DND-41 (cell line): ENCODE measurements at regions not wholly inside any gene's neighbourhood (a gene's known extent, or its start where the extent isn't known, plus 50 kb on each side); places are given as distances from the start of the nearest gene placed in this dataset.

Experiments used
- ATAC-seq: fragments of 200-7000 bp; cut with Tn5 transposase; 3 replicates; pipeline ENCODE4 v1.9.1; 2021; ENCODE audit warnings: low read depth; ENCODE audit not compliant: insufficient read depth
- DNase-seq: peaks from one replicate; pipeline ENCODE4 v3.0.0-alpha.2; 2020
- H2AFZ ChIP-seq: 2 replicates; pipeline ENCODE4 v1.6.0; 2012; ENCODE audit warnings: low read depth, low read length
- H3K27ac ChIP-seq: 2 replicates; pipeline ENCODE4 v1.5.1; 2012; ENCODE audit warnings: low read length, inconsistent platforms
- H3K27me3 ChIP-seq: fragments of 200-600 bp; sonication (generic); 2 replicates; pipeline ENCODE4 v1.6.0; 2012; ENCODE audit warnings: low read length, mild to moderate bottlenecking, inconsistent platforms; ENCODE audit not compliant: insufficient read depth, poor library complexity
- H3K36me3 ChIP-seq: 2 replicates; pipeline ENCODE4 v1.5.1; 2012; ENCODE audit warnings: low read length, inconsistent platforms; ENCODE audit not compliant: insufficient read depth
- H3K4me1 ChIP-seq: 2 replicates; pipeline ENCODE4 v1.5.1; 2012; ENCODE audit warnings: mild to moderate bottlenecking, low read length; ENCODE audit not compliant: insufficient read depth
- H3K4me2 ChIP-seq: 2 replicates; pipeline ENCODE4 v1.6.0; 2012; ENCODE audit warnings: mild to moderate bottlenecking, moderate library complexity, low read length, inconsistent platforms; ENCODE audit not compliant: insufficient read depth
- H3K4me3 ChIP-seq, 2 experiments: fragments of 200-600 bp in 1 of 2; shearing (Covaris generic) in 1 of 2; 2 replicates each; pipeline ENCODE4 v1.5.1; 2012 to 2016; ENCODE audit warnings: inconsistent platforms in 2 of 2, low read length in 2 of 2, mild to moderate bottlenecking in 2 of 2, low read depth in 1 of 2, moderate library complexity in 1 of 2
- H3K79me2 ChIP-seq: 2 replicates; pipeline ENCODE4 v1.6.0; 2012; ENCODE audit warnings: low read length, inconsistent platforms; ENCODE audit not compliant: insufficient read depth
- H3K9ac ChIP-seq: 2 replicates; pipeline ENCODE4 v1.6.0; 2012; ENCODE audit warnings: low read depth, mild to moderate bottlenecking, inconsistent platforms, low read length, moderate library complexity
- H3K9me3 ChIP-seq: 2 replicates; pipeline ENCODE4 v1.5.1; 2012; ENCODE audit warnings: low read length, moderate library complexity, mild to moderate bottlenecking, inconsistent platforms; ENCODE audit not compliant: insufficient read depth, severe bottlenecking
- H4K20me1 ChIP-seq: 2 replicates; pipeline ENCODE4 v1.6.0; 2012; ENCODE audit warnings: low read length; ENCODE audit not compliant: insufficient read depth
- EZH2 ChIP-seq: IDR thresholded peaks from 3 replicates; pipeline ENCODE4 v1.6.1; 2012; ENCODE audit warnings: borderline replicate concordance, low read depth, mild to moderate bottlenecking, moderate library complexity, low read length, inconsistent platforms; ENCODE audit not compliant: severe bottlenecking
- TF ChIP-seq, protein P1 (sequence below): IDR thresholded peaks from 2 replicates; pipeline ENCODE4 v1.5.1; 2012; ENCODE audit warnings: borderline replicate concordance, low read length, moderate library complexity, mild to moderate bottlenecking; ENCODE audit not compliant: poor library complexity, severe bottlenecking; ENCODE audit errors: extremely low read depth

DNA sequence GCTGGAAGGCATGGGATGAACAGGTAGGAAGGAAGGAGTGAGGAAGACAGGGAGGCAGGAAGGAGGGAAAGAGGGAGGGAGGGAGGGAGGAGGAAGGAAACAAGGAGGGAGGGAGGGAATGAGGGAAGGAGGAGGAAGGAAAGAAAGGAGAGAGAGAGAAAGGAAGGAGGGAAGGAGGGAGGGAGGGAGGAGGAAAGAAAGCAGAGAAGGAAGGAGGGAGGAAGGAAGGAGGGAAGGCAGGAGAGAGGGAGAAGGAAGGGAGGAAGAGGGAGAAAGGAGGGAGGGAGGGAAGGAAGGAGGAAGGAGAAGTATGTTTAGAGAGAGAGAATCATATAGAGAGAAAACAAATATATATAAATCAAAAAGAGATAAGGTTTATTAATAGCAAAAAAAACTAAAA lies 175.9 kb upstream of the FOXN3 start:
- peaks cover 28% of the 10 kb centered on the region for H3K79me2 ChIP-seq
- no peak for ATAC-seq

DNA sequence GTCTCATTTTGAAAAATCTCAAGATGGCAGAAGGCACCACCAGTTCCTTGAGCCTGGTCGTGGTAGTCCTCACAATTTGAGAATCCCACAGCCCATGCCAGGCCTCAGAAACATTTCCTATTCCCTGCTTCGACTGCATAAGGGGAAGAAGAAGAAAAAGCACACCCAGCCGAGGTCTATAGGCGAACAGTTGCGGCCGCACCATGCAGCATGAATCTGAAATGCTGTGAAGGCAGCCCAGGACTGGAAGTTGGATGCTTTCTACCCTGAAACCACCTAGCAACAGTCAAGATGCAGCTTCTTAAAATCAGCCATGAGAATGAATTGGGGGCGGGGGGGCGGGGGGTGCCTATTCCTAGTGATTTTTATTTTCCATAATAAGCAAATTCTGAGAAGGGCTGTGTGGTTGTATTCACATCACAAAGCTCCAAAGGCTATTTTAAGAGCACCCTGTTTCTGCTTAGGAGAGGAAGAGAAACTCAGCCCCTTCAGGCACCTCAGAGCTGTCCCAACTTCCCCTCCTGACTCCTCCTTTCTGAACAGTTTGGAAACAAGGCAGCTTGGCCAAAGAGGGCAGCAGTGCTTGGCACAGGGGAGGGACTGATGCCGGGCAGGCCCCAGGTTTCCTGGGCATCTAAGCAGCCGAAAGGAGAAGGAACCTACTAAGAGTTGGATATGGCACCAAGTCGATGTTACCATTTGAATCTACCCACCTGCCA lies 172.5 kb upstream of the FOXN3 start:
- Histone ChIP-seq H3K9ac (no peak overlapping the region), H3K9me3 (peaks cover 2% of the 10 kb centered on the region), H3K36me3 (no peaks in the 10 kb centered on the region), H3K4me1 (no peaks in the 10 kb centered on the region), H4K20me1 (no peaks in the 10 kb centered on the region), H3K4me2 (no peak overlapping the region), H3K4me3 (no peak overlapping the region), H3K27ac (no peak overlapping the region), H3K79me2 (peaks cover 47% of the 10 kb centered on the region), H3K27me3 (no peaks in the 10 kb centered on the region), H2AFZ (no peak overlapping the region)
- DNase-seq (no peak), ATAC-seq (no peak)
- TF ChIP-seq, protein P1, sequence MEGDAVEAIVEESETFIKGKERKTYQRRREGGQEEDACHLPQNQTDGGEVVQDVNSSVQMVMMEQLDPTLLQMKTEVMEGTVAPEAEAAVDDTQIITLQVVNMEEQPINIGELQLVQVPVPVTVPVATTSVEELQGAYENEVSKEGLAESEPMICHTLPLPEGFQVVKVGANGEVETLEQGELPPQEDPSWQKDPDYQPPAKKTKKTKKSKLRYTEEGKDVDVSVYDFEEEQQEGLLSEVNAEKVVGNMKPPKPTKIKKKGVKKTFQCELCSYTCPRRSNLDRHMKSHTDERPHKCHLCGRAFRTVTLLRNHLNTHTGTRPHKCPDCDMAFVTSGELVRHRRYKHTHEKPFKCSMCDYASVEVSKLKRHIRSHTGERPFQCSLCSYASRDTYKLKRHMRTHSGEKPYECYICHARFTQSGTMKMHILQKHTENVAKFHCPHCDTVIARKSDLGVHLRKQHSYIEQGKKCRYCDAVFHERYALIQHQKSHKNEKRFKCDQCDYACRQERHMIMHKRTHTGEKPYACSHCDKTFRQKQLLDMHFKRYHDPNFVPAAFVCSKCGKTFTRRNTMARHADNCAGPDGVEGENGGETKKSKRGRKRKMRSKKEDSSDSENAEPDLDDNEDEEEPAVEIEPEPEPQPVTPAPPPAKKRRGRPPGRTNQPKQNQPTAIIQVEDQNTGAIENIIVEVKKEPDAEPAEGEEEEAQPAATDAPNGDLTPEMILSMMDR = no peak

More for the DNA sequence above, 175.9 kb upstream of the FOXN3 start:
- no peaks in the 10 kb centered on the region for H3K27me3 ChIP-seq
- no peak for TF ChIP-seq EZH2
- TF ChIP-seq, protein P1 = no peak
- H3K9ac ChIP-seq = no peak overlapping the region
- no peaks in the 10 kb centered on the region for H3K4me1 ChIP-seq
- H3K4me2 ChIP-seq = no peak overlapping the region
- no peak for DNase-seq
- H4K20me1 ChIP-seq = no peaks in the 10 kb centered on the region
- no peaks in the 10 kb centered on the region for H3K36me3 ChIP-seq
- peaks cover 13% of the 10 kb centered on the region for H3K9me3 ChIP-seq
- H3K4me3 ChIP-seq = no peak overlapping the region
- no peak overlapping the region for H2AFZ ChIP-seq
- H3K27ac ChIP-seq = no peak overlapping the region

DNA sequence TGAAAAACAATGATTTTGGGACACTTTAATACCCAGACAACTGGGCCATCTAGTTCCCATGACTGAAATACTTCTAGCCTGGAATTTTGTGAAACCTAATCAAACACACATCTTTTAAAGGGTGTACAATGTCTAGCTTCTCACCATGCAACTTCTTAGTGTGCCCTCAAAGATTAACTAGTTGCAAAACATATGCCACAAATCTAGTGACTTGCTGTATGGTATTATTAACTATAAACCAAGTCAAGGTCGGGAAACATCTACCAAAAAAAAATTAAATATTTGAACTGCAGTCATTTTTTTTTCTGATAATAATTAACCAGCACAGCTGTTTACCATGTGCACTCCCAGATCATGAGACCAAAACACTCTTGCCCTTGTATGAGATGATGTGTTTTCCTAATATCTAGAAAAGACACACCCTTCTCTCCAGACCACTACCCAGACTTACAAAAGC lies 171.8 kb upstream of the FOXN3 start:
- H3K36me3 ChIP-seq = no peaks in the 10 kb centered on the region
- no peak overlapping the region for H3K27ac ChIP-seq
- DNase-seq = no peak
- no peak overlapping the region for H3K9ac ChIP-seq
- H4K20me1 ChIP-seq = no peaks in the 10 kb centered on the region
- no peak overlapping the region for H3K4me3 ChIP-seq
- peaks cover 2% of the 10 kb centered on the region for H3K9me3 ChIP-seq
- no peak for ATAC-seq
- no peak for TF ChIP-seq EZH2
- TF ChIP-seq, protein P1 = no peak
- H3K79me2 ChIP-seq = peaks cover 47% of the 10 kb centered on the region
- H3K27me3 ChIP-seq = no peaks in the 10 kb centered on the region
- H3K4me2 ChIP-seq = no peak overlapping the region
- H2AFZ ChIP-seq = no peak overlapping the region
- no peaks in the 10 kb centered on the region for H3K4me1 ChIP-seq
